NCI-H2196 (cell line): ENCODE measurements at regions not wholly inside any gene's neighbourhood (a gene's known extent, or its start where the extent isn't known, plus 50 kb on each side); places are given as distances from the start of the nearest gene placed in this dataset.

Source experiments
- DNase-seq: peaks from one replicate; lab custom pipeline; 2025; ENCODE audit not compliant: unreplicated experiment; lab: John Stamatoyannopoulos, UW

- DNase-seq = no peak
These were observed 277.7 kb upstream of the ZNF717 start for GRCh38 chr3:76063019-76063418.

GRCh38 chr3:76063811-76064210 is 278.5 kb upstream of the ZNF717 start:
- no peak for DNase-seq

DNA sequence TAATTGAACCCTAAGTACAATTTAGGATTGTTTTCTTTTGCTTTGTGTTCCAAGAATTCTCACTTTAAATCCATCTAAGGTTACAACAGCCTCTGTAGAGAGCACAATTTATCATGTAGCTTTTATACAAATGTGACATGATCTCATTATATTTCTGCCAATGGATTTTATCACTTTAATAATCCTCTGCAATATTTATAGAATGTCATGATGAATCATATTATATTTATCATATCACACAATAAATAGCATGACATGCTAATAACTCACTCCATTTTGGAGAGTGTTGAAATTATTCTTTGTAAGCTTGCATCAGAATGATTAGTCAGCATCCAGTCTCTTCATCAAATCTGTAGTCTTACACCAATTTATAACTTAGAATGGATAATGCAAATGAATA is 280.6 kb upstream of the ZNF717 start:
- no peak for DNase-seq

GRCh38 chr3:76078101-76078500 is 292.8 kb upstream of the ZNF717 start:
- no peak for DNase-seq

DNA sequence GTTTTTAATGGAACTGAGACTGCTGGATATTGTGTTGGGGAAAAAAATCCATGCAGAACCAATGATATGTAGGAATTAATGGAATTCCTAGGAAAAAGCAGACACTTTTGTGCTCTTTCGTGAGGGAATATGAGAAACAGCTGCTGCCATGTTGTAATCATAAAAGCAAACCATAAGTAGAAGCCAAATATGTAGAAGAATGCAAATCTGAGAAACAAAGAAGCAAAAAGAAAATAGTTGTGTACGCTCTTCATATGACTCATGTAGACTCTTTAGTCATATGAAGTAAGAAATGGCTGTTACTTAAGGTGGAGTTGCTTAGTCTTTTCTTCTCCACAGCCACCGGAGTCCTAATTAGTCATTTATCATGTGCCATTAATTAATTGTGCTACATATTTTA is 298.6 kb upstream of the ZNF717 start:
- DNase-seq = no peak

- DNase-seq = no peak
These were observed 310.7 kb upstream of the ZNF717 start for GRCh38 chr3:76096036-76096435.

DNA sequence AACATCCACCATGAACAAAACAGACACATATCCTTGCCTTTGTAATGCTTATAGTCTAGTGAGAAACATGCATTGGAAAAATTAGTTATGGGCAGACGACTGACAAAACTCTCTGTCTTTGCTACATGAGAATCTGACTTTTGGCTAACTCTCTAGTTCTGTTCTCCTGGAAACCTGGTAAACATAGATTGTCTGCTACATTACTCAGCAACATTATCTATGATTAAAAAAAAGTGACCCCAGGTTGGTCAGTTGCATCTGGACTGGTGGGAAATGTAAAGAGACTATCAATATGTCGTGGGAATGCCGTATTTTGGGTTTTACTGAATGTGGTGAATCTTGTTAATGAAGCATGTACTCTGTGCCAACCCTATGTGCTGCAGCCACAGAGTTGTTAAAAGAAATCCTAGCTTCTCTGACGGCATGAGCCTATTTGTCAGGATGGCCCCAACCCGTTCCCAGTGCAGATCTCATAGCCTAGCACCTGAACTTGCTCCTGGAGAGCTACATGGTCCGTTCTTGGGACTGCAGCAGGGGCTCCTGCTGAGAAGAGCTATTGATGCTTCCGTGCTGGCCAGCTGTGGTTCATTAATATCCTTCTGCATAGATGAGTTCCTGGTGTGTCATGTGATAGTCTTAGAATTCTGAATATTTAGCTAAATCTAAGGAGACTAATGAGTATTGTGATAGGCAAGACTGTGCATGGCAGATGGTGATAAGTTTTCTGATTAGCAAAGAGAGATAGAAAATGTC is 311.7 kb upstream of the ZNF717 start:
- DNase-seq = no peak

DNA sequence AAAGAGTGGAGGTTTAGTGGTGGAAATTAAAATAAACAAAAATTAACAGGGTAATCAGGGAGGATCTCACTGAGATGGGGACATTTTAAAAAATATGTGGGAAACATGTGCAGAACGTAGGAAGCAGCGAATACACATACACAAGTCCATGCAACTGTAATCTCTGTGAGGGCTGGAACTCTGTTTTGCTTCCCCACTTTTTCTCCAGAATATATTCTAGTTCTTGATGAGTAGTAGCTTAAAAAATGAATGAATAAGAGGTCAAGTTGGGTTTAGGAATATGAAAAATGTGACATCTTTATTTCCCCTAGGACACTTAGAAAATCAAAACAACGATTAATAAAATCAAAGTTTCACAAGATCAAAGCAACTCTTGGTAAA is 312.2 kb upstream of the ZNF717 start:
- DNase-seq = no peak

DNA sequence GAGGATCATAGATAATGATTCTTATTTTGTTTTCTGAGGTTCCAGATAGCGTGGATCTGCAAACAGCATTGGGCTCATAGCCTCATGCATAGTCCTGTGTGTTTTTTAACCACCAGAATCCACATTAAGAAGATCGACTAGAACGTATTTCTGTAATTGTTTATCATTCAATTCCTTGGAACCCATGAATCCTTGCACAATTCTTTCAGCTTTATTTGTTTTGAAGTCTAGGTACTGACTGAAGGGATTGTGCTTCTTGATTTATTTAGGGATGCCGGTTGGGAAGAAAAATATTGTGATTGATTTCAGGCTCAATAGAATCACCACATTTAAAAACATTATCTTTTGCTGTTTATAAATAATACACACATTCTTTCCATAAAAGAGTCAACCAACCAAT is 314.6 kb upstream of the ZNF717 start:
- DNase-seq = no peak

- DNase-seq = no peak
These were observed 322.7 kb upstream of the ZNF717 start for GRCh38 chr3:76107935-76108570.

DNA sequence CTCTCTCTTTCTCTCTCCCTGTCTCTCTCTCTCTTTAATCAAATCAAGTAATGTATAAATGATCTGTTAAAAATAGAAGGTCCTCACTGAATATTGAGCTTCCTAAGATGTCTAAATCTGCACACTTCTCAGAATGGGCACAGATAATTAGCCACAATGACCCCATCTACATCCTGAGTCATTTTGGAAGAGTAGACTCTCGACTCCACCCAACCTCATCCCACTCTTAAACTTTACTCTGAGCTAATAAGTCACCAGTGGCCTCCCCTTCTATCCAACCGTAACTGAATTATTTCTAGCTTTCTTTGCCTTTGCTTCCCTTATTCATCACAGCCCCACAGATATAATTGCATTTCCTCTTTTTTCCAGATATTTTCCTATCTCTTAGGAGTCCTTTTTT is 326.5 kb upstream of the ZNF717 start:
- no peak for DNase-seq

DNA sequence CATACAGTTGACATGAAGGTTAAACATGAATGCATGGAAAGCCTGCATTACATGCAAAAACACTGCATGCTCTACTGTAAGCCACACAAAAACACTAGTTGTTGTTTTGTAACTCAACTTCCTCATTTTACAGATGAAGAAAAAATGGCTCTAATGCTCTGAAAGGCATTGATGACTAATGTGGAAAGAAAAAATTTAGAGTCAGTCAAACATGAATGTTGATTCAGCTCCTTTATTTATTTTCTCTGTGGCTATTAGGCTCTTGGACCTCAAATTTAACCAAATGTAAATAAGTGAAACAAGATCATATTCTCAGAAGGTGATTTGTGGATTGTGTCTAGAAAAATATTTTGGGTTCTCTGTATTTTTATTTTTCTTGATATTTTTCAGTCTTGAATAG is 336.7 kb upstream of the ZNF717 start:
- no peak for DNase-seq

GRCh38 chr3:76129441-76129840 is 344.1 kb upstream of the ZNF717 start:
- no peak for DNase-seq

GRCh38 chr3:76131396-76132153 is 346.2 kb upstream of the ZNF717 start:
- DNase-seq = no peak

DNA sequence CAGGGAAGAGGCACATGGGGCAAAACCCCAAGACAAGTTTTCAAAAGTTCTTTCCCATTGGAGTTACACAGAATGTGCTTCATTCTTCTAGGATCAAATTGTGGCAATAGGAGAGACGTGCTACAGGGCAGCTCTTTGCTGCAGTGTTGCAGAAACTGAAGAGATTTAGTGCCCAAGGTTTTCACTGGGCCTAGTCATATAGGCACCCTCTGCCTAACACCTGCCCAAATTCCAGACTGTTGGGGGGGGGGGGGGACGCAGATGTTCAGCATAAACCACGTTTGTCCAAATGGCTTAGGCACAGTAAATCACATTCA is 346.8 kb upstream of the ZNF717 start:
- no peak for DNase-seq

GRCh38 chr3:76134166-76134565 is 348.8 kb upstream of the ZNF717 start:
- DNase-seq = no peak

GRCh38 chr3:76138921-76139320 is 353.6 kb upstream of the ZNF717 start:
- DNase-seq = no peak

- no peak for DNase-seq
These were observed 362.5 kb upstream of the ZNF717 start for GRCh38 chr3:76147846-76148245.

GRCh38 chr3:76152028-76152427 is 366.7 kb upstream of the ZNF717 start:
- DNase-seq = no peak

- no peak for DNase-seq
These were observed 376.5 kb upstream of the ZNF717 start for GRCh38 chr3:76161856-76162255.

- DNase-seq = no peak
These were observed 386.3 kb upstream of the ZNF717 start for GRCh38 chr3:76171647-76172046.

DNA sequence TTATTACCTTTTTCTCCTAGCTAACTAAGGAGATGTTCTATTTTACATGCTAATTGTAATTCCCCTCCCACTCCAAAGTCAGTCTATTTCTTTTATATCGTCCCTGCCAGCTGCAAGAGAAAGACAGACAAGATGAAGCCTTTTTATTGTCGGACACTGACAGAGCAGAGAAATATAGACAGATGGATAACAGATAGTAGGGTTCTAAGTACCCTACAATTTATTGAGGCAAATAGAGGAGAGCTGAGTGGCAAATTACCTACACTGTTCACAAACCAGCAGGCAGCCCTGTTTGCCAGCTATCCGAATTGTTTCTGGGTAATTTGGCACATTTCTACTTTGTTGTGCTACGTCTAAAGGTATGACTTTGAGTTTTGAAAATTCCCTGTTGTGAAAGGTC is 392.3 kb upstream of the ZNF717 start:
- no peak for DNase-seq
